ENCODE measurements at regions not wholly inside any gene's neighbourhood (a gene's known extent, or its start where the extent isn't known, plus 50 kb on each side); places are given as distances from the start of the nearest gene placed in this dataset.

DNA sequence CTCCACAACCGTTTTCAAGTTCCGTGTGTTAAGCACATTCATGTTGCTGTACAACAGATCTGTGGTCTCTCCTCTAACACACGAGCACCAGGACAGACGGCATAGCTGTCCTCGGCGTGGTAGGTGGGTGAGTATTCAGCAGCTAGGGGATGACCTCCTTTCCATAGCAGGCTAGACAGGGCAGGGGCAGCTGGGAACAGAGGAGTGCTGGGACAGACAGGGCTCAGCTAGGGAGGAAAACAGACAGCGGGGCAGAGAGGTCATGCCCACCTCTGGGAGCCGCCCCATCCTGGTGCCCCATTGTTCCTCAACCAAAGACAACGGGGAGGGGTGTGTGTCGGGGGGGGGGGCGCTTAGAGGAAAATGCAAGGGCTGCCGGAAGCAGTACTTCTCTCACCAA is 271.5 kb upstream of the FOXQ1 start:
- TF ChIP-seq, protein P1, sequence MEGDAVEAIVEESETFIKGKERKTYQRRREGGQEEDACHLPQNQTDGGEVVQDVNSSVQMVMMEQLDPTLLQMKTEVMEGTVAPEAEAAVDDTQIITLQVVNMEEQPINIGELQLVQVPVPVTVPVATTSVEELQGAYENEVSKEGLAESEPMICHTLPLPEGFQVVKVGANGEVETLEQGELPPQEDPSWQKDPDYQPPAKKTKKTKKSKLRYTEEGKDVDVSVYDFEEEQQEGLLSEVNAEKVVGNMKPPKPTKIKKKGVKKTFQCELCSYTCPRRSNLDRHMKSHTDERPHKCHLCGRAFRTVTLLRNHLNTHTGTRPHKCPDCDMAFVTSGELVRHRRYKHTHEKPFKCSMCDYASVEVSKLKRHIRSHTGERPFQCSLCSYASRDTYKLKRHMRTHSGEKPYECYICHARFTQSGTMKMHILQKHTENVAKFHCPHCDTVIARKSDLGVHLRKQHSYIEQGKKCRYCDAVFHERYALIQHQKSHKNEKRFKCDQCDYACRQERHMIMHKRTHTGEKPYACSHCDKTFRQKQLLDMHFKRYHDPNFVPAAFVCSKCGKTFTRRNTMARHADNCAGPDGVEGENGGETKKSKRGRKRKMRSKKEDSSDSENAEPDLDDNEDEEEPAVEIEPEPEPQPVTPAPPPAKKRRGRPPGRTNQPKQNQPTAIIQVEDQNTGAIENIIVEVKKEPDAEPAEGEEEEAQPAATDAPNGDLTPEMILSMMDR (IDR thresholded peaks at IDR 0.05), result no peak
- TF ChIP-seq POLR2A (IDR thresholded peaks at IDR 0.05), result no peak
- no peak for TF ChIP-seq EP300 (IDR thresholded peaks at IDR 0.05)

Data from ovary (tissue), 3 donors.